Calu3 (cell line): ENCODE measurements at regions not wholly inside any gene's neighbourhood (a gene's known extent, or its start where the extent isn't known, plus 50 kb on each side); places are given as distances from the start of the nearest gene placed in this dataset.

Experiments
- BruUV-seq: library from RNA; stranded (reverse); fragments of 400-500 nt; replicated peaks from 2 replicates; lab custom pipeline; 2021; lab: Mats Ljungman, UMichigan
- CTCF ChIA-PET: fragments of 300-600 bp; sonication (Branson Sonifier 250); formaldehyde crosslinking; loops from one replicate; lab custom pipeline; 2022; ENCODE audit warnings: antibody characterized with exemption; lab: Charles Lee
- DNase-seq: peaks from one replicate; pipeline ENCODE4 v3.0.0; 2022
- H3K27ac Mint-ChIP-seq: one replicate; pipeline ENCODE4 v1.8.0; 2022; ENCODE audit warnings: mixed read lengths; ENCODE audit not compliant: unreplicated experiment
- H3K27me3 Mint-ChIP-seq: one replicate; pipeline ENCODE4 v1.8.0; 2022; ENCODE audit warnings: mixed read lengths; ENCODE audit not compliant: unreplicated experiment
- H3K36me3 Mint-ChIP-seq: one replicate; pipeline ENCODE4 v1.8.0; 2022; ENCODE audit warnings: mild to moderate bottlenecking, moderate library complexity, mixed read lengths; ENCODE audit not compliant: insufficient read depth, unreplicated experiment
- H3K4me1 Mint-ChIP-seq: one replicate; pipeline ENCODE4 v1.8.0; 2022; ENCODE audit warnings: mild to moderate bottlenecking, low read depth, mixed read lengths; ENCODE audit not compliant: unreplicated experiment
- H3K4me3 Mint-ChIP-seq: one replicate; pipeline ENCODE4 v1.8.0; 2022; ENCODE audit warnings: mild to moderate bottlenecking, low read depth, moderate library complexity, mixed read lengths; ENCODE audit not compliant: unreplicated experiment
- H3K9me3 Mint-ChIP-seq: one replicate; pipeline ENCODE4 v1.8.0; 2022; ENCODE audit warnings: low read depth, mixed read lengths; ENCODE audit not compliant: unreplicated experiment
- CTCF ChIP-seq: fragments of 200-600 bp; IDR thresholded peaks from one replicate; pipeline ENCODE4 v1.8.0; 2022; ENCODE audit warnings: antibody characterized with exemption; ENCODE audit not compliant: unreplicated experiment
- intact Hi-C: fragments of 100-400 bp; cut with micrococcal nuclease; formaldehyde crosslinking; loops from one replicate; pipeline ENCODE4 v1.10.0; 2022; ENCODE audit not compliant: unreplicated experiment

GRCh38 chr13:90801621-90802020 is 545.9 kb upstream of the MIR17HG start:
- Mint-ChIP-seq H3K4me1 (no peaks in the 10 kb centered on the region), H3K9me3 (no peaks in the 10 kb centered on the region), H3K4me3 (no peak overlapping the region), H3K27me3 (no peaks in the 10 kb centered on the region), H3K36me3 (no peaks in the 10 kb centered on the region), H3K27ac (no peak overlapping the region)
- CTCF ChIA-PET, result no interaction called here
- BruUV-seq, result no TSS peak
- no peak for DNase-seq
- intact Hi-C loops, result no loop called here
- TF ChIP-seq CTCF, result no peak

- Mint-ChIP-seq H3K36me3 (no peaks in the 10 kb centered on the region), H3K27me3 (no peaks in the 10 kb centered on the region), H3K9me3 (no peaks in the 10 kb centered on the region), H3K4me1 (no peaks in the 10 kb centered on the region), H3K4me3 (no peak overlapping the region), H3K27ac (no peak overlapping the region)
- CTCF ChIA-PET, result no interaction called here
- DNase-seq, result no peak
- TF ChIP-seq CTCF, result no peak
- intact Hi-C loops, result no loop called here
- no TSS peak for BruUV-seq
These were observed 544.3 kb upstream of the MIR17HG start for GRCh38 chr13:90803210-90803609.

GRCh38 chr13:90806016-90806615 is 541.4 kb upstream of the MIR17HG start:
- H3K4me3 Mint-ChIP-seq, result no peak overlapping the region
- CTCF ChIA-PET, result no interaction called here
- intact Hi-C loops, result no loop called here
- BruUV-seq, result no TSS peak
- TF ChIP-seq CTCF, result no peak
- no peak for DNase-seq
- H3K4me1 Mint-ChIP-seq, result no peaks in the 10 kb centered on the region
- H3K27ac Mint-ChIP-seq, result no peak overlapping the region
- H3K27me3 Mint-ChIP-seq, result no peaks in the 10 kb centered on the region
- H3K36me3 Mint-ChIP-seq, result no peaks in the 10 kb centered on the region
- H3K9me3 Mint-ChIP-seq, result no peaks in the 10 kb centered on the region

GRCh38 chr13:90806892-90807291 is 540.6 kb upstream of the MIR17HG start:
- H3K9me3 Mint-ChIP-seq, result no peaks in the 10 kb centered on the region
- intact Hi-C loops, result no loop called here

More at GRCh38 chr13:90806892-90807291, 540.6 kb upstream of the MIR17HG start:
- Mint-ChIP-seq H3K4me3 (no peak overlapping the region), H3K27ac (no peak overlapping the region), H3K36me3 (no peaks in the 10 kb centered on the region), H3K4me1 (no peaks in the 10 kb centered on the region), H3K27me3 (no peaks in the 10 kb centered on the region)
- DNase-seq, result no peak
- CTCF ChIA-PET, result no interaction called here
- no peak for TF ChIP-seq CTCF
- BruUV-seq, result no TSS peak
